HUES6 (cell line): ENCODE measurements at regions not wholly inside any gene's neighbourhood (a gene's known extent, or its start where the extent isn't known, plus 50 kb on each side); places are given as distances from the start of the nearest gene placed in this dataset.
A peak's percentile ranks its signal among the peaks of the same experiment; 100 is the strongest.

Source experiments
- H3K27ac ChIP-seq: 2 replicates; pipeline ENCODE4 v1.7.0; 2013; ENCODE audit warnings: low read depth, mild to moderate bottlenecking, low read length, inconsistent platforms
- H3K27me3 ChIP-seq: 2 replicates; pipeline ENCODE4 v1.6.1; 2013; ENCODE audit warnings: low read length; ENCODE audit not compliant: control insufficient read depth, insufficient read depth
- H3K36me3 ChIP-seq: 2 replicates; pipeline ENCODE4 v1.6.1; 2013; ENCODE audit warnings: low read length; ENCODE audit not compliant: control insufficient read depth, insufficient read depth
- H3K4me1 ChIP-seq: 2 replicates; pipeline ENCODE4 v1.6.1; 2013; ENCODE audit warnings: low read length; ENCODE audit not compliant: control insufficient read depth, insufficient read depth
- H3K4me3 ChIP-seq: 2 replicates; pipeline ENCODE4 v1.5.1; 2013; ENCODE audit warnings: low read depth, low read length
- H3K9ac ChIP-seq: one replicate; pipeline ENCODE4 v1.6.1; 2013; ENCODE audit warnings: mild to moderate bottlenecking, low read length
- H3K9me3 ChIP-seq: 2 replicates; pipeline ENCODE4 v1.6.1; 2013; ENCODE audit warnings: low read depth, low read length; ENCODE audit not compliant: control insufficient read depth, insufficient read depth

DNA sequence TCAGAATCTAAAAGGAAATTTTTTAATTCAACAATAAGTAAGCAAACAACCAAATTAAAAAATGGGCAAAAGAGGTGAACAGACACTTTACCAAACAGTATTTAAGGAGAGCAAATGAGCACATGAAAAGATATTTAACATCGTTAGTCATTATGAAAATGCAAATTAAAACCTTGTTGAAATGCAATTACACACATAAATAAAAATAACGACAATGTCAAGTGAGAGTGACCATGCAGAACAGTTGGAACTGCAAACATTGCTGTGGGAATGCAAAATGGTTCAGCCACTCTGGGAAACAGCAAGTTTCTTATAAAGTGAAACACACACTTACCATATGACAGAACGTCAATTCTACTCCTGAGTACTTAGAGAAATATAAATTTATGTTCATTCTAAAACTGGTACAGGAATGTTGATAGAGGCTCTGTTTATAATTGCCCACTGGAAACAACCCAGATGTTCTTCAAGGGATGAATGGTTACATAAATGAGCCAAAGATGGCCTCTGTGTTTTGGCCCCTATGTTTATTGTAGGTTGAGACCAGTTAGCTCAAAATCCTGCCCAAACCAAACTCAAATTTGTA is 678.1 kb downstream of the UQCRFS1 start:
- Histone ChIP-seq H3K9ac (no peak overlapping the region), H3K27me3 (no peaks in the 10 kb centered on the region)

DNA sequence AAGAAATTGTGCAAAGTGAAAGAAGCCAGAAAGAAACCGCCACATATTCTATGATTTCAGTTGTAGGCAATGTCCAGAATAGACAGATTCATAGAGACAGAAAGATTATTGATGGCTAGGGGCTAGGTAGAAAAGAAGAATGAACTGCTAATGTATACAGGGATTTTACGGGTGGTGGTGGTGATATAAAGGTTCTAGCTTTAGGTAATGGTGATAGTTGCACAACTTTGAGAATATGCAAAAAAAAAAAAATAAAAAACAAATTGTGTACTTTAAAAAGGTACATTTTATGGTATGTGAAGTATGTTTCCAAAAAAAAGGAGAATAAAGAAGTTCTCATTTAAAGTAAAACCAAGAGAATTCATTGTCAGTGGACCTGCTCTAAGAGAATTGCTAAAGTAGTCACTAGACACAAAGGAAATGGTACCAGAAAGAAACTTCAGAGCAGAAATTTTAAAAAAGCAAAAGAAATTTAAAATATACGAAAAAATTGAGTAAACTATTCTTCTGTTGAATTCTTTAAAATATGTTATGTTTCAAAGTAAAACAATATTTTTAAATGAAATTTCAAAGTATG is 680.1 kb downstream of the UQCRFS1 start:
- no peaks in the 10 kb centered on the region for H3K36me3 ChIP-seq
- no peak overlapping the region for H3K27ac ChIP-seq
- H3K9me3 ChIP-seq = peaks cover 7% of the 10 kb centered on the region; the same call in 1 of the 2 replicates
- H3K9ac ChIP-seq = no peak overlapping the region
- H3K4me1 ChIP-seq = no peaks in the 10 kb centered on the region
- H3K27me3 ChIP-seq = no peaks in the 10 kb centered on the region
- H3K4me3 ChIP-seq = no peak overlapping the region

More for the DNA sequence above, 678.1 kb downstream of the UQCRFS1 start:
- no peak overlapping the region for H3K27ac ChIP-seq
- no peaks in the 10 kb centered on the region for H3K4me1 ChIP-seq
- H3K9me3 ChIP-seq = peaks cover 11% of the 10 kb centered on the region; the same call in 1 of the 2 replicates
- no peaks in the 10 kb centered on the region for H3K36me3 ChIP-seq
- H3K4me3 ChIP-seq = no peak overlapping the region

DNA sequence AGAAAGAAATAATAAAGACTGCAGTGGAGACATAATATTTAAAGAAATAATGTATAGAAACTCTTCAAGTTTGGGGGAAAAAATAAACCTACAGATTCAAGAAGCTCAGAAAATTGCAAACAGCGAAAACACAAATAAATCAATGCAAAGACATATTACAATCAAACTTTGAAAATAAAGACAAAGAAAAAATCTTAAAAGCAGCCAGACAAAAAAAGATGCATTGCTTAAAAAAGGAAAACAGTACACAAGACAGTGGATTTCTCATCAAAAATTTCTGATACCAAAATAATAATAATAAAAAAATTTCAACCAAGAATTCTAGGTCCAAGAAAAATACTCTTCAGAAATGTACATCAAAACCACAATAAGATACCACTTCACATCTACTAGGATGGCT is 681.0 kb downstream of the UQCRFS1 start:
- H3K36me3 ChIP-seq = no peaks in the 10 kb centered on the region
- H3K4me1 ChIP-seq = no peaks in the 10 kb centered on the region
- H3K4me3 ChIP-seq = no peak overlapping the region
- no peaks in the 10 kb centered on the region; the same call in 1 of the 2 replicates for H3K9me3 ChIP-seq
- H3K27ac ChIP-seq = no peak overlapping the region
- no peaks in the 10 kb centered on the region for H3K27me3 ChIP-seq
- no peak overlapping the region for H3K9ac ChIP-seq

DNA sequence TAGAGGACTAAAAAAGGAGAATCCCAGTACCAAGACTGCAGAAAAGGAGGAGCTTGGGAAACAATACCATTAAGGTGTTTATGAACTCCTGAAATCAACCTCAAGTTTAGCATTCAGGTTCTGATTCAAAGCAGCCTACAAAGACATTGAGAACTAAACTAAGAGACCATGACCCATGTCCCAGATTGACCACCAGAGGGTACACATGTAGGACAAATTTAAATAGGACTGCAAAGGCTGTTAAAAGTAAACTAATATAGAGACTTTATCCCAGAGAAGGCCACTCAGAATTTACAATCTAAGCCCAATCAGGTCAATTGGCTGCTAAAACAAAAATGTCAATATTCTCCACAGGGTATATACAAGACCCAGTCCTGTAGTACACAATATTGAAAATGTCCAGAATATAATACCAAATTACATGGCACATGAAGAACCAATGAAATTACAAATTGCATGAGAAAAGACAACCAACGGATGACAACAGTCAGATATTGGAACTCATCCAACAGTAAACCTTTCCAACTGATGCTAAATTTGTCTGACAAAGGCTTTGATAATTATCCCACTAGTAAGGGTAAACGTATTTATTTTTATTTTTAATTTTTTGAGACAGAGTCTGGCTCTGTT is 682.4 kb downstream of the UQCRFS1 start:
- Histone ChIP-seq H3K36me3 (no peaks in the 10 kb centered on the region), H3K4me1 (no peaks in the 10 kb centered on the region), H3K27ac (no peak overlapping the region), H3K4me3 (no peak overlapping the region), H3K9me3 (peaks cover 5% of the 10 kb centered on the region), H3K9ac (no peak overlapping the region), H3K27me3 (no peaks in the 10 kb centered on the region)

DNA sequence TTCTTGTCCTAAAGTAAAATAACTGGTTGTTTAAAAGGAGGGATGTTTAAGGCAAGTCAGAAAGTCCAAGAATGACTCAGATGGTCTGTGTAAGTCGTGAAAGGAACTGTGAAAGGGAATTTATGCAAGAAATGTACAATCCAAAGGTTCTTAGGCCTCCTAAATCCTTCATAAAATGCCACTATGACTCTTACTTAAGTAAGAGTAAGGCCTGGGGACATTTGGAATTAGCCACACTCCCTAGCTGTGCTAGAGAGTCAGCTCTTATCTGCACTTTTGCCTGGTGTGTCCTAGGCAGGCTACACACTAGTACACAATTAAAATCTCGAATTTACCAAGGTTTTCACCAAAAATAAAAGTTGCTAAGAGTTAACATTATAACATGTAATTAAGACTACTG is 686.9 kb downstream of the UQCRFS1 start:
- H3K27ac ChIP-seq = no peak overlapping the region
- H3K4me3 ChIP-seq = no peak overlapping the region
- peaks cover 8% of the 10 kb centered on the region for H3K9me3 ChIP-seq
- no peak overlapping the region for H3K9ac ChIP-seq
- H3K4me1 ChIP-seq = peaks cover 7% of the 10 kb centered on the region; the same call in 1 of the 2 replicates
- no peaks in the 10 kb centered on the region for H3K36me3 ChIP-seq
- H3K27me3 ChIP-seq = no peaks in the 10 kb centered on the region

DNA sequence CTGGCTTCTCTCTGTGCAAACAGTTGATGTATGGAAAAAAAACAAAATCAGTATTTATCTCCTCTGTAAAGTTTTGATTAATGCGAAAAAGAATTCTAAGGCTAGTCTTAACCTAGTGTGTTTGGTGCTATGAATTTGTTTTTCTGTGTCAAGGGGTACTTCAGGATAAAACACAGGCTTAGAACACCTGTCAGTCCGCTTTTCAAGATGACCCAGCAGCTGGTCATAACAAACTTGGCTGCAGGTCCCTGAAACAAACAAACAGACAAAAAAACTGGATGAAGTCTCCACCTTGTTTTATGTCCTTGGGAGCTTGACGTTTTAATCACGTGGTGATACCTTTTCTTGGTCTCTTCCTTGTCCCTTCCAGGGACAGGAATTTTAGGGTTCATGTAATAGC is 689.3 kb downstream of the UQCRFS1 start:
- Histone ChIP-seq H3K9me3 (peaks cover 8% of the 10 kb centered on the region), H3K4me1 (peaks cover 15% of the 10 kb centered on the region), H3K27ac (no peak overlapping the region)

DNA sequence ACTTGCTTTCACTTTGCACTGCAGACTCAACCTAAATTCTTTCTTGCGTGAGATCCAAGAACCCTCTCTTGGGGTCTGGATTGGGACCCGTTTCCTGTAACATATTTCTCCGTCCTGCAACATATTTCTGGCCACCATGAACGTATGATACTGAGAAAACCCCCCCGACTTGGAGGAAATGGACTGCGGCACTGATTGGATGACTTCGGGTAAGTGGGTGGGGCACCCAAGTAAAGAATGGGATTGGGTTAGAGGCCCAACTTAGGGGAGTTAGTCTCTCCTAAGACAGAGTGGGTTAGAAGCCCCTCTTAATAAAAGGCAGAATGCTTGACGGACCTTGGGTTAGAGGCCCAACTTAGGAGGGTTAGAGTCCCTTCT is 690.4 kb downstream of the UQCRFS1 start:
- Histone ChIP-seq H3K27ac (no peak overlapping the region), H3K9ac (no peak overlapping the region), H3K36me3 (no peaks in the 10 kb centered on the region), H3K4me1 (peaks cover 15% of the 10 kb centered on the region), H3K4me3 (no peak overlapping the region), H3K9me3 (peaks cover 8% of the 10 kb centered on the region), H3K27me3 (no peaks in the 10 kb centered on the region)

More for the DNA sequence above, 689.3 kb downstream of the UQCRFS1 start:
- Histone ChIP-seq H3K9ac (no peak overlapping the region), H3K36me3 (no peaks in the 10 kb centered on the region), H3K27me3 (no peaks in the 10 kb centered on the region), H3K4me3 (no peak overlapping the region)

DNA sequence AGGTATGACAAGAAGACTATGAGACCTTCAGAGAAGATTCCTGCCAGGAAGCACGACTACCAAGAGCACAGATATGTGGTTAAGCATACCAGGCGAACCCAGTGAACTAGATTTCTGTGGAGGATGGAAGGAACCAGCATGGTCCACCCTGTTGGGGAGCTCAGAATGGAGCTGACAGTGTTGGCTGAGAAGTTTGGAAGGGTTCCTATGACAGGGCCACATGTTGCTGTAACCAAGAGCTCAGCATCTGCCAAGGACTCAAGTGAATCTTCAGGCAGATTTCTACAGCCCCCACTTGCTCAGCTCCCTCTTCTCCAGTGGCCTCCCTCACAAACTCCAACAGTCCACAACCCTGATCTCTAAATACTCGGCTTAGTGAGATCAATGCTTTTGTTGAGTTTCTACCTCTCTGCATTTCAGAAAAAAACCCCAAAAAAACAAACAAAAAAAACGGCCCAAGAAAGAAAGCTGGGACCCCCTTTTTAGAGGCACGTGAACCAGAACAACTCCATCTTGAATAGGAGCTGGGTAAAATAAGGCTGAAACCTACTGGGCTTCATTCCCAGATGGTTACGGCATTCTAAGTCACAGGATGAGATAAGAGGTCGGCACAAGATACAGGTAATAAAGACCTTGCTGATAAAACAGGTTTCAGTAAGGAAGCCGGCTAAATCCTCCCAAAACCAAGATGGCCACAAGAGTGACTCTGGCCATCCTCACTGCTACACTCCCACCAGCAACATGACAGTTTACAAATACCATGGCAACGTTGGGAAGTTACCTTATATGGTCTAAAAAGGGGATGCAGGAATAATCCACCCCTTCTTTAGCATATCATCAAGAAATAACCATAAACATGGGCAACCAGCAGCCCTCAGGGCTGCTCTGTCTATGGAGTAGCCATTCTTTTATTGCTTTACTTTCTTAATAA is 691.1 kb downstream of the UQCRFS1 start:
- H3K27ac ChIP-seq = no peak overlapping the region
- H3K9me3 ChIP-seq = peaks cover 8% of the 10 kb centered on the region
- no peaks in the 10 kb centered on the region for H3K36me3 ChIP-seq
- no peak overlapping the region for H3K9ac ChIP-seq
- peaks cover 15% of the 10 kb centered on the region for H3K4me1 ChIP-seq
- no peak overlapping the region for H3K4me3 ChIP-seq
- no peaks in the 10 kb centered on the region for H3K27me3 ChIP-seq

DNA sequence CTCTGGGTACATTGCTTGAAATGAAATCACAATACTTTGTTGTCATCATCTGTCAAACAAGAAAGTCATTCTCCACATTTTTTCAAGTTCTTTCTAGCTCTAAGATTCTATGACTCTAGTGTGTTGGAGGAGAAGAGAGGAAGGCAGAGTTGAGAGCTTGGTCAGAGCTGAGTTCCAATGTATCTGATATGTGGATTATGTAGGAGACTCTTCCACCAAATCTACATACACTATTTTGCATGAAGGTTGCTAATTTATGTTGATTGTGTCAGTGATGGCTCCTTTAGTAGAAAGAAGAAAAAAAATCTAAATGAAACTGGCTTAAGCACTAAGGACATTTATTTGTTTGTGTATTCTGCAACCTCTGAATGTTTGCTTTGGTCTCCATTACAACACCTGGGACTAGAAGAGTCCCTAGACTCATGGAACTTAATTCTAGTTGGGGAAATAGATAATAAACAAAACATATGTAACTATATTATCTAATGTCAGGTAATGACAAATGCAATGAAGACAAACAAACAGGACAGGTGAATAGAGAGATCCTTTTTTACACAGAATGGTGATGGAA is 691.9 kb downstream of the UQCRFS1 start:
- no peaks in the 10 kb centered on the region for H3K27me3 ChIP-seq
- 0 out of 2 replicates have a peak overlapping the region, but pooled peaks have one; percentile 4 for H3K4me3 ChIP-seq
- no peak overlapping the region for H3K9ac ChIP-seq
- H3K36me3 ChIP-seq = no peaks in the 10 kb centered on the region
- peaks cover 6% of the 10 kb centered on the region for H3K9me3 ChIP-seq
- H3K27ac ChIP-seq = no peak overlapping the region
- H3K4me1 ChIP-seq = peaks cover 15% of the 10 kb centered on the region

DNA sequence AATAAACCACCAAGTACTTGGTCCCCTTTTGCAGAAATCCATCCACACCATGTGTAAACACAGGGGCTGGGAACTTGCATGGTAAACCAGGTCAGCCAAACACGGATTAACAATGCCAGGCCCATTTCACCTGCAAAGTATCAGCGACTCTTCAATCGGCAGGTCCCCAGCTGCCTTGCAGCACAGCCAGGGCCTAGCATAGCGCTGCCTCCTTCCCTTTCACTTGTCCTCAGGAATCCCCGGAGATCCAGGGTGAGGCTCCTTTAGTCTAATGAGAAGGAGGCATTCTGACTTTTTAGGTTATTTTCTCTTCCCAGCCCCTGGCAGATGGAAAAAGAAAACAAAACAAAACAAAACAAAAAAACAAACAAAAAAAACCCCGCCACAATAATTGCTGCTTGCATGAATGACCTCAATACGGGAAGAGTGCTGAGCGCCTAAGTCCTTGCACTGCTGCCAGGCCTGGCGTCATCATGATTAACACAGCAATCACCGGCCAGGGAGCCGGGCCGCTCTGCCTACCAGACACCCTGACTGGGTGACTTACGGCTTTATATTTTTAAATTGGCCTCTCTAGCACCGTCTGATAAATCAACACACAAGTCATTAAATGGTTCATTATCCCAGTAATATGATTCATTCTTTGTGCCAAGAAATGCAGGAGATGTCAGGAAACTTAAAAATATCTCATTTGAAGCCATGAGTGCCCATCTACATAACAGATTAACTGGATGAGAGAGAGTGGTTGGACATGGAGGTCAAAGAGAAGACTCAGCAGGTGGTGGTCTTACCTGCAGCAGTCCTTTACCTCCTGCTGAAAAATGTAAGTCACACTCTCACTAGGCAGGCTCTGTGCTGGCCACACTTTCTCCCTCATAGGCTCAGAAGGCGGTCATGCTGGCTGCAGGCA is 692.7 kb downstream of the UQCRFS1 start:
- Histone ChIP-seq H3K27me3 (no peaks in the 10 kb centered on the region), H3K9ac (no peak overlapping the region), H3K4me1 (peaks cover 20% of the 10 kb centered on the region), H3K9me3 (0 out of 2 replicates have a peak, but pooled peaks cover 3% of the 10 kb centered on the region), H3K4me3 (0 out of 2 replicates have a peak overlapping the region, but pooled peaks have one; percentile 4), H3K27ac (no peak overlapping the region), H3K36me3 (no peaks in the 10 kb centered on the region)
